Astrocyte (in vitro differentiated cells and primary cell): ENCODE measurements at regions not wholly inside any gene's neighbourhood (a gene's known extent, or its start where the extent isn't known, plus 50 kb on each side); places are given as distances from the start of the nearest gene placed in this dataset.

Experiments used
- DNase-seq: peaks from one replicate; pipeline ENCODE4 v3.0.0-alpha.2; 2010; ENCODE audit warnings: low read depth
- FAIRE-seq: peaks from 2 replicates; lab custom pipeline; 2011; peaks lifted over from hg19 to GRCh38; lab: Jason Lieb, UNC
- H2AFZ ChIP-seq: 2 replicates; pipeline ENCODE4 v1.6.0; 2012; ENCODE audit warnings: low read depth, low read length, inconsistent platforms
- H3K27ac ChIP-seq: 2 replicates; pipeline ENCODE4 v1.5.1; 2011; ENCODE audit warnings: low read depth, low read length, inconsistent platforms
- H3K27me3 ChIP-seq: 2 replicates; pipeline ENCODE4 v1.6.0; 2011; ENCODE audit warnings: low read length, inconsistent platforms; ENCODE audit not compliant: insufficient read depth
- H3K36me3 ChIP-seq: 2 replicates; pipeline ENCODE4 v1.5.1; 2011; ENCODE audit warnings: low read length, inconsistent platforms; ENCODE audit not compliant: insufficient read depth
- H3K4me1 ChIP-seq: 2 replicates; pipeline ENCODE4 v1.5.1; 2011; ENCODE audit warnings: low read length, inconsistent platforms; ENCODE audit not compliant: insufficient read depth
- H3K4me2 ChIP-seq: 2 replicates; pipeline ENCODE4 v1.6.0; 2012; ENCODE audit warnings: low read length, inconsistent platforms
- H3K4me3 ChIP-seq: 2 replicates; pipeline ENCODE4 v1.5.1; 2011; ENCODE audit warnings: low read depth, mild to moderate bottlenecking, low read length, inconsistent platforms; ENCODE audit not compliant: insufficient read depth
- H3K79me2 ChIP-seq: 2 replicates; pipeline ENCODE4 v1.6.0; 2012; ENCODE audit warnings: mild to moderate bottlenecking, low read length, inconsistent platforms; ENCODE audit not compliant: insufficient read depth
- H3K9ac ChIP-seq: 2 replicates; pipeline ENCODE4 v1.6.0; 2012; ENCODE audit warnings: mild to moderate bottlenecking, low read length, inconsistent platforms
- H3K9me3 ChIP-seq: 2 replicates; pipeline ENCODE4 v1.5.1; 2012; ENCODE audit warnings: low read depth, mild to moderate bottlenecking, low read length, inconsistent platforms; ENCODE audit not compliant: insufficient read depth
- H4K20me1 ChIP-seq: 2 replicates; pipeline ENCODE4 v1.6.0; 2012; ENCODE audit warnings: low read length, inconsistent platforms; ENCODE audit not compliant: insufficient read depth
- H3K27ac Mint-ChIP-seq: one replicate; pipeline ENCODE4 v1.8.0; 2021; ENCODE audit warnings: mild to moderate bottlenecking, mixed read lengths; ENCODE audit not compliant: unreplicated experiment
- H3K27me3 Mint-ChIP-seq: one replicate; pipeline ENCODE4 v1.8.0; 2021; ENCODE audit warnings: low read depth, mixed read lengths; ENCODE audit not compliant: unreplicated experiment
- H3K36me3 Mint-ChIP-seq: one replicate; pipeline ENCODE4 v1.8.0; 2021; ENCODE audit warnings: low read depth, mixed read lengths; ENCODE audit not compliant: unreplicated experiment
- H3K4me1 Mint-ChIP-seq: one replicate; pipeline ENCODE4 v1.8.0; 2021; ENCODE audit warnings: low read depth, mixed read lengths; ENCODE audit not compliant: unreplicated experiment
- H3K4me3 Mint-ChIP-seq: one replicate; pipeline ENCODE4 v1.8.0; 2021; ENCODE audit warnings: mild to moderate bottlenecking, moderate library complexity, mixed read lengths; ENCODE audit not compliant: unreplicated experiment
- H3K9me3 Mint-ChIP-seq: one replicate; pipeline ENCODE4 v1.8.0; 2021; ENCODE audit warnings: mild to moderate bottlenecking, mixed read lengths; ENCODE audit not compliant: unreplicated experiment
- EZH2 ChIP-seq: IDR thresholded peaks from 2 replicates; pipeline ENCODE4 v1.6.1; 2012; ENCODE audit warnings: mild to moderate bottlenecking, low read length, inconsistent platforms; ENCODE audit not compliant: insufficient read depth
- TF ChIP-seq, protein P1 (sequence below): IDR thresholded peaks from 2 replicates; pipeline ENCODE4 v1.5.1; 2011; ENCODE audit warnings: low read depth, mild to moderate bottlenecking, inconsistent platforms, low read length, moderate library complexity; ENCODE audit not compliant: insufficient read depth

DNA sequence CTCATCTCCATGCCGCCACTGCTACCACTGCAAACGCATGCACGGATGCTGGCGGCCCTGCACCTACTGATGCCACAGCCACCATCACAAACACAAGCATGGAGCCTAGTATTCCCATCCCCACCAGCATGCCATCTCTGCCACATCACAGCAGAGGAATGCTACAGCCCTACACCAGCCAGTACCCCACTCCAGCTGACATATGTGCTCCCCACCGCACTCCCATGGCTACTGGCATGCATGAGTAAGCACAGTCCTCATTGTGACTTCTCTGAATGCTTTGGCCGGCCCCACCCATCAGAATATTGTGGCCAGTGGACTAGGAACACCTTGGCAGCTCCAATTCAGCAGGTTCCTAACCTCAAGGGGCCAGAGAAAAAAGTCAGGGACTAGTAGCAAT lies 705.5 kb downstream of the POM121L12 start:
- no peak overlapping the region for H3K27ac ChIP-seq
- H3K27ac Mint-ChIP-seq, result no peak overlapping the region
- H3K9me3 Mint-ChIP-seq, result peaks cover 2% of the 10 kb centered on the region
- no peaks in the 10 kb centered on the region for H3K4me1 ChIP-seq
- no peaks in the 10 kb centered on the region for H3K36me3 Mint-ChIP-seq
- peaks cover 5% of the 10 kb centered on the region for H3K27me3 Mint-ChIP-seq
- no peak overlapping the region for H3K9ac ChIP-seq
- H3K9me3 ChIP-seq, result peaks cover 8% of the 10 kb centered on the region
- no peaks in the 10 kb centered on the region for H3K36me3 ChIP-seq
- H3K4me2 ChIP-seq, result no peak overlapping the region
- H3K4me1 Mint-ChIP-seq, result peaks cover 8% of the 10 kb centered on the region
- no peak overlapping the region for H3K4me3 ChIP-seq
- DNase-seq (no peak), FAIRE-seq (no peak)
- TF ChIP-seq, protein P1, sequence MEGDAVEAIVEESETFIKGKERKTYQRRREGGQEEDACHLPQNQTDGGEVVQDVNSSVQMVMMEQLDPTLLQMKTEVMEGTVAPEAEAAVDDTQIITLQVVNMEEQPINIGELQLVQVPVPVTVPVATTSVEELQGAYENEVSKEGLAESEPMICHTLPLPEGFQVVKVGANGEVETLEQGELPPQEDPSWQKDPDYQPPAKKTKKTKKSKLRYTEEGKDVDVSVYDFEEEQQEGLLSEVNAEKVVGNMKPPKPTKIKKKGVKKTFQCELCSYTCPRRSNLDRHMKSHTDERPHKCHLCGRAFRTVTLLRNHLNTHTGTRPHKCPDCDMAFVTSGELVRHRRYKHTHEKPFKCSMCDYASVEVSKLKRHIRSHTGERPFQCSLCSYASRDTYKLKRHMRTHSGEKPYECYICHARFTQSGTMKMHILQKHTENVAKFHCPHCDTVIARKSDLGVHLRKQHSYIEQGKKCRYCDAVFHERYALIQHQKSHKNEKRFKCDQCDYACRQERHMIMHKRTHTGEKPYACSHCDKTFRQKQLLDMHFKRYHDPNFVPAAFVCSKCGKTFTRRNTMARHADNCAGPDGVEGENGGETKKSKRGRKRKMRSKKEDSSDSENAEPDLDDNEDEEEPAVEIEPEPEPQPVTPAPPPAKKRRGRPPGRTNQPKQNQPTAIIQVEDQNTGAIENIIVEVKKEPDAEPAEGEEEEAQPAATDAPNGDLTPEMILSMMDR, result no peak
- H3K4me3 Mint-ChIP-seq, result no peak overlapping the region
- H4K20me1 ChIP-seq, result no peaks in the 10 kb centered on the region
- H3K27me3 ChIP-seq, result no peaks in the 10 kb centered on the region
- no peak overlapping the region for H2AFZ ChIP-seq
- no peaks in the 10 kb centered on the region for H3K79me2 ChIP-seq

DNA sequence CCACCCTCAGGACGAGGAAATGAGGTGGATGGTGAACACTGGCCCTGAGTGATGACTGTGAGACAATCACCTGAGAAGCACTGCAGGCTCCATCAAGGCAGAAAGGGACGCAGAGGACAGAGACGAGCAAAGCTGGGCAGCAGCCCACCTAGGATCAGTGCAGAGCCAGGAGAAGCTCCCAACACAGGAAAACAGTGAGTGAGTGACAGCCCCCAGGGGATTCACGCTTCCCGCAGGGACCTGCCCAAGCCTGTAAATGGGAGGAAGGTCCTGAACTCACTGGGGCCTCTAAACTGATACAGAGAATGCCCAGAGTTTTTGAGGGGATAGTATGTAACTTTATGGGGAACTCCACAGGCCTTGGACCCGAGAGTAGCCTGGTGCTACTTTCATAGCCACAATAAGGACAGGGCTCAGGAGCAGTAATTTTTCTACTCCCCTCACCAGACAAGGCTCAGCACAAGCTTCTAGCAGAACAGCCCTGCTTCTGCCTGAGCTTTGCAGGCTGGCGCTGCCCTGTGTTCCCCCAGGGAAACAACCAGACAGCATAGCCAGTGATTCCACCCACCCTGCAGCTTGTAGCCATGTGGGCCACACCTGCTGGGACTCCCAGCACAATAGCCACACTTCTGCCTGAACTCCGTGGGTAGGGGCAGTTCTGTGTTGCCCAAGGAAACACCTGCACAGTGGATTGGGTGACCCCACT lies 708.4 kb downstream of the POM121L12 start:
- H3K36me3 ChIP-seq, result no peaks in the 10 kb centered on the region
- no peak for DNase-seq
- H4K20me1 ChIP-seq, result no peaks in the 10 kb centered on the region
- Mint-ChIP-seq H3K27me3 (peaks cover 7% of the 10 kb centered on the region), H3K36me3 (no peaks in the 10 kb centered on the region), H3K27ac (no peak overlapping the region), H3K9me3 (peaks cover 4% of the 10 kb centered on the region), H3K4me3 (no peak overlapping the region), H3K4me1 (peaks cover 8% of the 10 kb centered on the region)
- H3K27me3 ChIP-seq, result no peaks in the 10 kb centered on the region
- no peak for FAIRE-seq
- no peak overlapping the region for H3K27ac ChIP-seq
- H3K4me2 ChIP-seq, result no peak overlapping the region
- H3K9ac ChIP-seq, result no peak overlapping the region
- no peaks in the 10 kb centered on the region for H3K79me2 ChIP-seq
- H3K9me3 ChIP-seq, result peaks cover 5% of the 10 kb centered on the region
- no peak overlapping the region for H3K4me3 ChIP-seq
- no peak overlapping the region for H2AFZ ChIP-seq
- TF ChIP-seq, protein P1, result no peak
- TF ChIP-seq EZH2, result no peak
- no peaks in the 10 kb centered on the region for H3K4me1 ChIP-seq

DNA sequence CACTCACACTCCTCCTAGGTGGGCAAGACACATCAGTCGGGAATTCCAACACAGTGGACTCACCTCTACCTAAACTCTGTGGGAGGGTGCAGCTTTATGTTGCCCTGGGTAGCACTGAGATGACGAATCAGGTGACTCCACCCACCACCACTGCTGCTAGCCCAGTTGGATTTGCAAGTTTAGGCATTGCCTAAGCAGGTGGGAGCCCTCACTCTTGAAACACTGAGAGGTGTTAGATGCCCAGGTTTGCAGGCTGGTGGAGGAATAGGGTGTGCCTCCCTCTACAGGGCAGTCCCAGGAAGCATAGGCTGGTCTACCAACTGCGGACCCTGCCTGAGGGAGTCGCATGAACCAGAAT lies 708.9 kb downstream of the POM121L12 start:
- H2AFZ ChIP-seq, result no peak overlapping the region
- H3K27ac ChIP-seq, result no peak overlapping the region
- no peaks in the 10 kb centered on the region for H3K4me1 ChIP-seq
- H3K4me3 Mint-ChIP-seq, result no peak overlapping the region
- no peaks in the 10 kb centered on the region for H4K20me1 ChIP-seq
- H3K4me1 Mint-ChIP-seq, result peaks cover 8% of the 10 kb centered on the region
- H3K9ac ChIP-seq, result no peak overlapping the region
- no peaks in the 10 kb centered on the region for H3K36me3 Mint-ChIP-seq
- no peaks in the 10 kb centered on the region for H3K27me3 ChIP-seq
- TF ChIP-seq, protein P1, result no peak
- no peak for TF ChIP-seq EZH2
- H3K36me3 ChIP-seq, result no peaks in the 10 kb centered on the region
- H3K9me3 Mint-ChIP-seq, result peaks cover 4% of the 10 kb centered on the region
- no peak overlapping the region for H3K27ac Mint-ChIP-seq
- peaks cover 7% of the 10 kb centered on the region for H3K27me3 Mint-ChIP-seq
- peaks cover 5% of the 10 kb centered on the region for H3K9me3 ChIP-seq
- H3K79me2 ChIP-seq, result no peaks in the 10 kb centered on the region
- no peak overlapping the region for H3K4me2 ChIP-seq
- H3K4me3 ChIP-seq, result no peak overlapping the region
- FAIRE-seq (no peak), DNase-seq (no peak)
